IMR-90 (cell line): ENCODE measurements at regions not wholly inside any gene's neighbourhood (a gene's known extent, or its start where the extent isn't known, plus 50 kb on each side); places are given as distances from the start of the nearest gene placed in this dataset.

Experiments
- ATAC-seq: fragments of 200-7000 bp; cut with Tn5 transposase; 2 replicates; pipeline ENCODE4 v1.9.1; 2020; ENCODE audit warnings: low read depth, mild to moderate bottlenecking, moderate library complexity
- BruUV-seq: library from RNA; stranded (reverse); fragments of 400-500 nt; replicated peaks from 2 replicates; lab custom pipeline; 2021; lab: Mats Ljungman, UMichigan
- CTCF ChIA-PET: fragments of 300-600 bp; formaldehyde crosslinking; extraction: SDS; loops from one replicate; lab custom pipeline; 2021; ENCODE audit warnings: antibody characterized with exemption; lab: Yijun Ruan, JAX
- POLR2A ChIA-PET: fragments of 300-600 bp; sonication (Branson Sonifier 250); formaldehyde crosslinking; loops from one replicate; lab custom pipeline; 2022; ENCODE audit warnings: antibody characterized with exemption; ENCODE audit not compliant: unreplicated experiment; lab: Charles Lee
- DNase-seq: peaks from one replicate; pipeline ENCODE4 v3.0.0; 2013
- H2AFZ ChIP-seq: replicated peaks from 2 replicates; pipeline ENCODE3; 2013; ENCODE audit warnings: low read length, mild to moderate bottlenecking; ENCODE audit not compliant: poor library complexity
- H2AK5ac ChIP-seq: 2 replicates; pipeline ENCODE4 v1.6.1; 2013; ENCODE audit warnings: low read depth, low read length, inconsistent platforms
- H2AK9ac ChIP-seq: replicated peaks from 2 replicates; pipeline ENCODE3; 2013; ENCODE audit warnings: mild to moderate bottlenecking, low read depth, low read length, moderate library complexity; ENCODE audit not compliant: poor library complexity
- H2BK120ac ChIP-seq: 2 replicates; pipeline ENCODE4 v1.6.1; 2013; ENCODE audit warnings: low read depth, low read length, inconsistent platforms
- H2BK15ac ChIP-seq: 3 replicates; pipeline ENCODE4 v1.6.1; 2013; ENCODE audit warnings: low read depth, low read length, inconsistent platforms
- H2BK20ac ChIP-seq: 2 replicates; pipeline ENCODE4 v1.6.1; 2013; ENCODE audit warnings: low read depth, mild to moderate bottlenecking, inconsistent platforms, low read length, moderate library complexity
- H2BK5ac ChIP-seq: 2 replicates; pipeline ENCODE4 v1.6.1; 2013; ENCODE audit warnings: mild to moderate bottlenecking, low read depth, low read length, inconsistent platforms; ENCODE audit not compliant: poor library complexity, severe bottlenecking
- H3K14ac ChIP-seq: replicated peaks from 2 replicates; pipeline ENCODE4 v1.6.1; 2013; ENCODE audit warnings: low read depth, low read length, inconsistent platforms
- H3K18ac ChIP-seq: 2 replicates; pipeline ENCODE4 v1.6.1; 2013; ENCODE audit warnings: low read depth, low read length, control low read depth
- H3K23ac ChIP-seq: 2 replicates; pipeline ENCODE4 v1.6.1; 2013; ENCODE audit warnings: low read depth, low read length, inconsistent platforms
- H3K27ac ChIP-seq: 2 replicates; pipeline ENCODE4 v1.5.1; 2013; ENCODE audit warnings: mild to moderate bottlenecking, control low read depth, low read length; ENCODE audit not compliant: insufficient read depth
- H3K27me3 ChIP-seq: 2 replicates; pipeline ENCODE4 v1.6.1; 2013; ENCODE audit warnings: low read length; ENCODE audit not compliant: control insufficient read depth, insufficient read depth
- H3K36me3 ChIP-seq: 2 replicates; pipeline ENCODE4 v1.6.1; 2013; ENCODE audit warnings: low read length, mixed read lengths; ENCODE audit not compliant: control insufficient read depth, insufficient read depth
- H3K4ac ChIP-seq: 2 replicates; pipeline ENCODE4 v1.6.1; 2013; ENCODE audit warnings: low read depth, low read length, inconsistent platforms
- H3K4me1 ChIP-seq: 2 replicates; pipeline ENCODE4 v1.6.1; 2013; ENCODE audit warnings: low read length, mixed read lengths; ENCODE audit not compliant: control insufficient read depth, insufficient read depth
- H3K4me2 ChIP-seq: 2 replicates; pipeline ENCODE4 v1.6.1; 2013; ENCODE audit warnings: low read depth, mild to moderate bottlenecking, control low read depth, low read length, moderate library complexity
- H3K4me3 ChIP-seq: 2 replicates; pipeline ENCODE4 v1.5.1; 2013; ENCODE audit warnings: low read depth, mild to moderate bottlenecking, control low read depth, low read length, moderate library complexity; ENCODE audit not compliant: insufficient read depth
- H3K56ac ChIP-seq: 2 replicates; pipeline ENCODE4 v1.6.1; 2013; ENCODE audit warnings: low read length, inconsistent platforms; ENCODE audit not compliant: insufficient read depth; ENCODE audit errors: extremely low read depth
- H3K79me1 ChIP-seq, 2 experiments: 2 replicates each; pipeline ENCODE4 v1.6.1; 2013; ENCODE audit warnings: low read length in 2 of 2, inconsistent platforms in 1 of 2, low read depth in 1 of 2
- H3K9ac ChIP-seq: 2 replicates; pipeline ENCODE4 v1.6.1; 2013; ENCODE audit warnings: low read depth, low read length, control low read depth
- H3K9me1 ChIP-seq: 2 replicates; pipeline ENCODE4 v1.6.1; 2013; ENCODE audit warnings: low read length, inconsistent platforms; ENCODE audit not compliant: insufficient read depth
- H3K9me3 ChIP-seq: 2 replicates; pipeline ENCODE4 v1.6.1; 2013; ENCODE audit warnings: low read length; ENCODE audit not compliant: control insufficient read depth, insufficient read depth
- H4K20me1 ChIP-seq: 2 replicates; pipeline ENCODE4 v1.6.1; 2013; ENCODE audit warnings: low read length, inconsistent platforms; ENCODE audit not compliant: insufficient read depth
- H4K5ac ChIP-seq: 2 replicates; pipeline ENCODE4 v1.6.1; 2013; ENCODE audit warnings: mild to moderate bottlenecking, low read depth, low read length, control low read depth
- H4K8ac ChIP-seq, 2 experiments: 2 replicates each; pipeline ENCODE4 v1.6.1; 2013; ENCODE audit warnings: low read depth in 2 of 2, low read length in 2 of 2, control low read depth in 1 of 2, inconsistent platforms in 1 of 2
- H4K91ac ChIP-seq: 2 replicates; pipeline ENCODE4 v1.6.1; 2013; ENCODE audit warnings: low read depth, low read length, inconsistent platforms; ENCODE audit not compliant: insufficient read depth
- BHLHE40 ChIP-seq: fragments of 150-350 bp; IDR thresholded peaks from 2 replicates; pipeline ENCODE4 v1.6.1; 2016; ENCODE audit warnings: mild to moderate bottlenecking, low read depth, low read length
- CEBPB ChIP-seq: IDR thresholded peaks from 2 replicates; pipeline ENCODE4 v1.6.1; 2012; ENCODE audit warnings: low read depth, low read length, improper control_type of control experiment
- CHD1 ChIP-seq: IDR thresholded peaks from 2 replicates; pipeline ENCODE4 v1.6.1; 2012; ENCODE audit warnings: low read depth, low read length, improper control_type of control experiment
- CTCF ChIP-seq: conservative IDR thresholded peaks from 2 replicates; pipeline ENCODE4 v1.5.1; 2012; ENCODE audit warnings: mild to moderate bottlenecking, low read depth, low read length, improper control_type of control experiment
- ELK1 ChIP-seq: fragments of 150-350 bp; IDR thresholded peaks from 2 replicates; pipeline ENCODE4 v1.6.1; 2016; ENCODE audit warnings: low read depth, mild to moderate bottlenecking, low read length, moderate library complexity, borderline replicate concordance
- FOS ChIP-seq: fragments of 150-350 bp; IDR thresholded peaks from 2 replicates; pipeline ENCODE4 v1.6.1; 2016; ENCODE audit warnings: low read depth, low read length
- MAFK ChIP-seq: IDR thresholded peaks from 2 replicates; pipeline ENCODE4 v1.6.1; 2012; ENCODE audit warnings: low read depth, low read length, improper control_type of control experiment
- MAZ ChIP-seq: IDR thresholded peaks from 2 replicates; pipeline ENCODE4 v1.6.1; 2012; ENCODE audit warnings: low read depth, mild to moderate bottlenecking, low read length, improper control_type of control experiment, moderate library complexity, borderline replicate concordance
- MXI1 ChIP-seq: IDR thresholded peaks from 2 replicates; pipeline ENCODE4 v1.6.1; 2012; ENCODE audit warnings: low read depth, mild to moderate bottlenecking, low read length, moderate library complexity, borderline replicate concordance
- NFE2L2 ChIP-seq: fragments of 150-350 bp; IDR thresholded peaks from 2 replicates; pipeline ENCODE4 v1.6.1; 2016; ENCODE audit warnings: low read depth, mild to moderate bottlenecking, low read length
- POLR2A ChIP-seq: IDR thresholded peaks from 2 replicates; pipeline ENCODE4 v1.6.1; 2012; ENCODE audit warnings: mild to moderate bottlenecking, low read depth, low read length
- RAD21 ChIP-seq: IDR thresholded peaks from 2 replicates; pipeline ENCODE4 v1.6.1; 2012; ENCODE audit warnings: low read length, improper control_type of control experiment
- RFX5 ChIP-seq: IDR thresholded peaks from 2 replicates; pipeline ENCODE4 v1.8.0; 2012; ENCODE audit warnings: low read depth, mild to moderate bottlenecking, low read length, moderate library complexity
- USF2 ChIP-seq: fragments of 150-350 bp; IDR thresholded peaks from 2 replicates; pipeline ENCODE4 v1.6.1; 2017; ENCODE audit warnings: mild to moderate bottlenecking, antibody characterized with exemption, low read length, low read depth
- WGBS, 2 experiments: methylation state at CpG; one replicate each; pipeline versions ENCODE4 v1.1.5 to v1.1.7; 2013; ENCODE audit warnings: missing lambda C conversion rate in 2 of 2; ENCODE audit not compliant: insufficient read length in 1 of 2; ENCODE audit errors: extremely low coverage in 2 of 2; 5-methylcytosine and 5-hydroxymethylcytosine counted together
- dilution Hi-C: fragments of 300-500 bp; cut with HindIII; formaldehyde crosslinking; loops from one replicate; pipeline ENCODE4 v1.14.3; 2018; ENCODE audit warnings: low sequenced_read_pairs; ENCODE audit not compliant: unreplicated experiment
- in situ Hi-C: fragments of 300-500 bp; cut with MboI; formaldehyde crosslinking; loops from 3 replicates; pipeline ENCODE4 v1.14.3; 2019; ENCODE audit warnings: low sequenced_read_pairs, inconsistent platforms, mixed read lengths
- intact Hi-C: fragments of 100-400 bp; cut with micrococcal nuclease; formaldehyde crosslinking; loops from 2 replicates; pipeline ENCODE4 v1.10.0; 2022

- Histone ChIP-seq H3K4me1 (no peaks in the 10 kb centered on the region), H3K9me3 (peaks cover 7% of the 10 kb centered on the region; the same call in 1 of the 2 replicates), H2AK5ac (no peak overlapping the region), H3K14ac (no peak overlapping the region), H4K91ac (no peak overlapping the region), H3K27ac (no peak overlapping the region), H4K5ac (no peak overlapping the region), H3K4me2 (no peak overlapping the region), H2BK20ac (no peak overlapping the region), H3K23ac (no peak overlapping the region), H3K18ac (no peak overlapping the region), H4K8ac (no peak overlapping the region), H3K56ac (no peak overlapping the region), H2BK120ac (no peak overlapping the region), H3K4ac (no peak overlapping the region), H3K79me1 (no peaks in the 10 kb centered on the region), H2AFZ (no peak overlapping the region), H3K9ac (no peak overlapping the region), H3K36me3 (no peaks in the 10 kb centered on the region), H2BK5ac (no peak overlapping the region), H3K27me3 (no peaks in the 10 kb centered on the region), H2AK9ac (no peak overlapping the region), H4K20me1 (no peaks in the 10 kb centered on the region), H3K4me3 (no peak overlapping the region), H3K9me1 (no peaks in the 10 kb centered on the region), H2BK15ac (no peak overlapping the region)
- no TSS peak for BruUV-seq
- no CpG with 5 or more reads among the region's 3 CpGs for WGBS, 2 experiments
- in situ Hi-C loops: no loop called here
- intact Hi-C loops: no loop called here
- DNase-seq (no peak), ATAC-seq (no peak)
- dilution Hi-C loops: no loop called here
- TF ChIP-seq MAFK (no peak), MXI1 (no peak), USF2 (no peak), FOS (no peak), MAZ (no peak), CEBPB (no peak), POLR2A (no peak), CHD1 (no peak), BHLHE40 (no peak), NFE2L2 (no peak), RAD21 (no peak), RFX5 (no peak), ELK1 (no peak), CTCF (no peak)
- CTCF ChIA-PET: no interaction called here
- POLR2A ChIA-PET: no interaction called here
Observed at GRCh38 chr4:18403327-18403726, 381.8 kb upstream of the LCORL start.
